ENCODE measurements at regions not wholly inside any gene's neighbourhood (a gene's known extent, or its start where the extent isn't known, plus 50 kb on each side); places are given as distances from the start of the nearest gene placed in this dataset.

GRCh38 chr12:47577206-47577989 is 128.4 kb downstream of the RPAP3 start:
- no peak for DNase-seq (ENCODE audit: insufficient read length, low spot score)
- no peak for FAIRE-seq
- no peak for TF ChIP-seq CTCF (IDR thresholded peaks at IDR 0.05; ENCODE audit: insufficient read depth, missing control alignments)

GRCh38 chr12:47576289-47576945 is 129.4 kb downstream of the RPAP3 start:
- TF ChIP-seq CTCF (IDR thresholded peaks at IDR 0.05; ENCODE audit: insufficient read depth, missing control alignments) = no peak
- FAIRE-seq (no peak), DNase-seq (ENCODE audit: insufficient read length, low spot score) (no peak)

GRCh38 chr12:47574252-47575021 is 131.4 kb downstream of the RPAP3 start:
- TF ChIP-seq CTCF (IDR thresholded peaks at IDR 0.05; ENCODE audit: insufficient read depth, missing control alignments) = no peak
- FAIRE-seq = no peak
- DNase-seq (ENCODE audit: insufficient read length, low spot score) = no peak

- FAIRE-seq (no peak), DNase-seq (ENCODE audit: insufficient read length, low spot score) (no peak)
- no peak for TF ChIP-seq CTCF (IDR thresholded peaks at IDR 0.05; ENCODE audit: insufficient read depth, missing control alignments)
These were observed 132.6 kb downstream of the RPAP3 start for GRCh38 chr12:47573146-47573659.

- no peak for TF ChIP-seq CTCF (IDR thresholded peaks at IDR 0.05; ENCODE audit: insufficient read depth, missing control alignments)
- no peak for FAIRE-seq
- DNase-seq (ENCODE audit: insufficient read length, low spot score) = no peak
These were observed 135.7 kb downstream of the RPAP3 start for GRCh38 chr12:47570151-47570550.

GRCh38 chr12:47562201-47562600 is 143.6 kb downstream of the RPAP3 start:
- FAIRE-seq = no peak
- TF ChIP-seq CTCF (IDR thresholded peaks at IDR 0.05; ENCODE audit: insufficient read depth, missing control alignments) = no peak
- no peak for DNase-seq (ENCODE audit: insufficient read length, low spot score)

Data from D721Med (cell line).